Pulmonary artery endothelial cell (primary cell): ENCODE measurements at regions not wholly inside any gene's neighbourhood (a gene's known extent, or its start where the extent isn't known, plus 50 kb on each side); places are given as distances from the start of the nearest gene placed in this dataset.

Source experiments
- DNase-seq: peaks from one replicate; pipeline ENCODE4 v3.0.0-alpha.2; 2011; ENCODE audit warnings: low read depth, low spot score

DNA sequence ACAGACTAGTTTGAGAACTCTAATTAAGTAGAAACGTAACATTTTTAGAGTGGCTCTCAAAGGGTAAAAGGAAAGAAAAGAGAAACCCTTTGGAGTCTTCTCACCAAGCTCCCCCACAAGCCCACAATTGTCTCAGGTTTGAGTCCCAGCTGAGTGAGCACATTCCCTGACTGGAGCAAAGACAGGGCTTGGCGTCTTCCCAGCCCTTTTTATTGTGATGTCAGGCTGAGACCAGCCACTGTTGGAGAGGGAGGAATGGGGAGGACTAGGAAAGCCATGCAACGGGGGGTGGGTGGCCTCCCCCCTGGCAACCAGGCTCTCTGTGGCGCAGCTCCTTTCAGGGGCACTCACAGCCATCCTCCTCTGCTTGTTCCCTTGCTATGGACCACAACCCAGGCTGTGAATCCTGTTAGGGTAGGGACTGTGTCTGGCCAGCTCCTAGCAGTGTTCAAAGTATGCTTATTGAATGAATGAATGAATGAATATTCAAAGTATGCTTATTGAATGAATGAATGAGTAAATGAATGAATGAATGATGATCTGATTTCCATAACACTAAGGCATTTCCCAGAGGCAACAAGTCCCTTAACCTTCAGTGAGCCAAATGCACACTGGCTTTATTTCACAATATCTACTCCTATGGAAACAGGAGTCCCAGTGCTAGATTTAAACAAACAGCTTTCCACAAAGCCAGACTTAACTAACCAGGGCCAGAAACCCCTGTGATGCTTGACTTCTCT, 413.3 kb downstream of the MID1IP1 start:
- no peak for DNase-seq

DNA sequence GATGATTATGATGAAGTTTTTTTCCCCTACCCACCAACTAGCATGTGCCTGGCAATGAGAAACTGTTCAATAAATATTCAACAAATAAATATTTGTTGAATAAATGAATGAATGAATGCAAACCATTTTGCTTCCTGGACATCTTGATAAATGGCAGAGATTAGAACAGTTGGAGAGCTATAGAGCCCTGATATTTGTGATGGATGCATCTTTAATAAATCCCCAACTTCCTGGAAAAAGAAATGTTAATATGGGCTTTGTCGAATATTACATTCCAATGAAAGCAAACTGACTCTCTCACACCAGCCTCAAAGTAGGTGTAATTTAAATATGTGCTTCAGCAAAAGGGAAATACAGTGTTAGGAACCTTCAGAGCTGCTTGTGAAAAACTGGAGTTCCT, 419.7 kb downstream of the MID1IP1 start:
- DNase-seq: no peak

- DNase-seq: no peak
Measured at GRCh38 chrX:39222346-39223113, 421.3 kb downstream of the MID1IP1 start.

DNA sequence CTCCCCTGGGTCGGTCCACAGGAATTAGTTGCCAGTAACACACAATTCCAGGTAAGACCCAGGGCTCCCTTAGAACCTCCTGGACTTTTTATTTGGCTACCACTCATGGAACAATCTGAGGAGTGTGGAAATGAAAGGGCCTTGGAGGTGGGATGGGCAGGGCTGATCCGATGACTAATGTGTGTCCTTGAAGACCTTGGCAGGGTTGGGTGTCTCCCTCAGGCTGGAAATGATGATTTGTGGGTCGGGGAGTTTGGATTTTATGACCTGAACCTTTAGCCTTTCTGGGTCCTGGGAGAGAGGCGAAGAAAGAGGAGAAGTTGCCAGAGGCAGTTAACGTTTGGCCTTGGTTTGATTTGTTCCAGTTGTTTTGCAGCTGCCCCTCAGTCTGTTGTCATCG, 425.0 kb downstream of the MID1IP1 start:
- no peak for DNase-seq

GRCh38 chrX:39227371-39227770, 426.1 kb downstream of the MID1IP1 start:
- DNase-seq: no peak

DNA sequence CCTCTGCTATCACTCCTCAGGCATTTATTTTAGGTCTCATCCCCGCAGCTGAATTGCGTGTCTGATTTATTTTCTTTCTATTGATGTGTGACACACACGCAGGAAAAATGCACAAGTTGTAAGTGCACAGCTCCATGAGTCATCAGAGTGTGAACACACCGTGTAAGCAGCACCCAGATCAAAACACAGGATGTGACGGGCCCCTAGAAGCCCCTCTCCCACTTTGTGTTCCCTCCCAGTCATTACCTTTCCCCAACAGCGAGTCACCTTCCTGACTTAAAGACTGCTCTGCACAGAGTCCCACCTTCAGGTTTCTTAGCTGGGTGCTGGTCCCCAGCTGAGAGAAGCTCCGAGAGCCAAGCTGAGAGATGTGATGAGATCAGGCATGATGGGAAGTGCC, 436.7 kb downstream of the MID1IP1 start:
- DNase-seq: no peak

- DNase-seq: no peak
Measured at GRCh38 chrX:39242187-39242586, 440.9 kb downstream of the MID1IP1 start.

DNA sequence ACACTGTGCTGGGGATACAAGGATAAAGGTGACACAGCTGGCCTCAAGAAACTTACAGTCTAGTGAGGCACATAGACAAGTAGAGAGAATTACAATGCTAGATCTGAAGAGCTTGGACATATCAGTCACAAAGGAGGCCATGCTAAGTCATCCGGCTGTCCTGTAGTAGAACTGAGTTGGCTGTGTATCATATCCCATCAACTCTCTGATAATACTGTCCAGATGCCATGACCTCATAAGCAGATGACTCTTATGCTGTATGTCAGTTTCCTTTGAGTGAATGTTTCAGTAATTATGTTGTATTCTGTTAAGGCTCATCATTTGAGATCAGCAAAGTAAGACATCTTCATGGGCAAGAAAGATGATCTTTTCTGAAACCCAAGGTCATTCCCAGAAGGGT, 442.9 kb downstream of the MID1IP1 start:
- DNase-seq: no peak

DNA sequence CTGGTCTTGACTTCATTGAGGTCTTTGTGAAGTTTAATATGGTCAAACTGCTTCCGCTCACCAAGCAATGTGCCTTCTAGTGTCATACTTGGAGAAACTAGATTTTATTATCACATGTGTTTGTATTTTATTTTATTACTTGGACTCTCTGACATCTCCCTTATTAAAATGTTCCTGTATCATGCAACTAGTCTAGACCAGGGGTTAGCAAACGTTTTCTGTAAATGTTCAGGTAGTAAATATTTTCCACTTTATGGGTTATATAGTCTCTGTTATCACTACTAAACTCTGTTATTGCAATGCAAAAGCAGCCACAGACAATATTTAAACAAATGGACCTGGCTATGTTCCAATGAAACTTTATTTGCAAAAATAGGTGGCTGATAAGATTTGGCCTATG, 443.8 kb downstream of the MID1IP1 start:
- no peak for DNase-seq

DNA sequence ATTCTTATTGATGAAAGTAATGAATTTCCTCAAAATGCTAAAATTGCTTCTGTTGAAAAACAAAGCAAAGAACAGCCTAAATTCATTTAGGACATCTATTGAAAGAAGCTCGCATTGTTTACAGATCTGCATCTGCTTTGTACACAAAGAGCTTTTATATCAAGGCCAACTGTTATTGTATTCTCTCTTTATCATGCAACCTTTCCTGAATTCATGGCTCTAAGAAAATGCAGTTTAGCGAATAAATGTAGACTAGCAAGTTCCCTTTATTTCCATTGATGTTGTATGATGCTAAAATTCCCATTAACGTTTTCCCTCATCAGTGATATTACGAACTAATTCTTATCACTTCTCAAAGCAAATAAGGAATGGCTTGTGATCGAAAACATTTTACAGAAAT, 446.3 kb downstream of the MID1IP1 start:
- no peak for DNase-seq

DNA sequence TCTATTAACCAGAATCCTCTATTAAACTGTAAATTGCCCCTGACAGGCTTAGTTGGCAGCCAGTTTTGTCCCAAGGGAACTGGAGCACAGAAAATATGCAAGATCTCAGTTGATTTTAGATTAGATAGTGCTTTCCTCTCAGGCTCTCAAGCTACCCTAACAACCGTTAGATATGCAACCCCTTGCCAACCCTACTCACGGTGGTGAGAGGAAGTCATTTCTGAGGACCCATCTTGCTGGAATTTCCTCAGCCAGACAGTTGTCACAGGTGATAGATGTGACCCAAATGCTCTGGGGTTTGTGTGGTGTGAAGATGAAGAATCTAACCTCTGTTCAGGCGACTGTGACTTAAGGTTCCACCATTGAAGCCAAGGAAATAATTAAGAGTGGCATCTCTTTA, 447.1 kb downstream of the MID1IP1 start:
- DNase-seq: no peak

DNA sequence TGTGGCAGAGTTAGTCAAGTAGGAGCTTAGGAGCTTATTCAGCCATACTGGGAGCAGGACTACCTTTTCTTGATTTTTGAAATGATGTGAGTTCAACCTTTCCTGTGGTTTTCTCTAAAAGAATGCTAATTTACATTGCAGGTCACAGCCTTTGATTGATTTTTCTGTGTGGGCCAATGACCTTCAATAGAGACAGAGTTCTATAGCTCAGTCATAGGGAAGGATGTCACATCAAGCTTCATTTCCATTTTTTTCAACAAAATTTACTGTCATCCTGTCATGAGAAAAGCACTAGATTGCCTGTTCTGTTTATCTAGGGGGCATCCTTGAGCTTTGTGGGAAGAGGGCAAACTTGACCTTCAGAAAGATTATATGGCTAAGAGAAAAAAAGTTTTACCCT, 448.7 kb downstream of the MID1IP1 start:
- DNase-seq: no peak

- DNase-seq: no peak
Measured at GRCh38 chrX:39251995-39252394, 450.7 kb downstream of the MID1IP1 start.

- no peak for DNase-seq
Measured at GRCh38 chrX:39253551-39253950, 452.3 kb downstream of the MID1IP1 start.

DNA sequence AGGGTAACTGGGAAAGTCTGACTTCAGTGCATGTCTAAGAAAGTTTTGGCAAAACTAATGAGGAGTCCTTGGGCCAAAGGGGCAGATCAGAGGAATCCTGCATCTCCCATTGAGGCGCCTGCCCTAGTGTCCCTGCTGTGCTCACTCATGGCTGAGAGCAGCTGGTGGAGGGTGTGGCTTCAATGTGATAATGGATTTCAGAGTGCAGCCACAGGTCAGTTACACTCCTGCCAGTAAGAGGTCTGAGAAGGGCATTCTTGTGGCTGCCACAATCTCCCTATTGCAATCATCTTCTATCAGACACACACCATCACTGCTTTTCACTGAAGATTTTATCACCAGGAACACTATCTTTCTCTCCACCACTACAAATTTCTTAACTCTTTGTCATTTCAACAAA, 457.1 kb downstream of the MID1IP1 start:
- no peak for DNase-seq

DNA sequence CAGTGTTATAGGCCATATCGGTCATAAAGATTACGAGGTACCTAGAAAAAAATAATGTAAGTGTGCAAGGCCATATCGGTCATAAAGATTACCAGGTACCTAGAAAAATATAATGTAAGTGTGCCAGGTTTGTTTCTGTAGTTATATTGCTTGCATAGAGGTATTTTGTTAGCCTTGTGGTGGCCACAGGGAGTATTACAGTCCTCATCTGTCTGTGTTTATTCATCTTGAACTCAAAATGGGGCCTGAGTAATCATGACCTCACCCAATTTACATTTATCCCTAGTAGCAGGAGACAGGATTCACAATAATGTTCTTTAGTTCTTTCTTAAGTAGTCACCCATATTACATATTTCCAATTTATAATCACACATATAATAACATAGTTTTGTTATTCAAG, 459.7 kb downstream of the MID1IP1 start:
- no peak for DNase-seq

DNA sequence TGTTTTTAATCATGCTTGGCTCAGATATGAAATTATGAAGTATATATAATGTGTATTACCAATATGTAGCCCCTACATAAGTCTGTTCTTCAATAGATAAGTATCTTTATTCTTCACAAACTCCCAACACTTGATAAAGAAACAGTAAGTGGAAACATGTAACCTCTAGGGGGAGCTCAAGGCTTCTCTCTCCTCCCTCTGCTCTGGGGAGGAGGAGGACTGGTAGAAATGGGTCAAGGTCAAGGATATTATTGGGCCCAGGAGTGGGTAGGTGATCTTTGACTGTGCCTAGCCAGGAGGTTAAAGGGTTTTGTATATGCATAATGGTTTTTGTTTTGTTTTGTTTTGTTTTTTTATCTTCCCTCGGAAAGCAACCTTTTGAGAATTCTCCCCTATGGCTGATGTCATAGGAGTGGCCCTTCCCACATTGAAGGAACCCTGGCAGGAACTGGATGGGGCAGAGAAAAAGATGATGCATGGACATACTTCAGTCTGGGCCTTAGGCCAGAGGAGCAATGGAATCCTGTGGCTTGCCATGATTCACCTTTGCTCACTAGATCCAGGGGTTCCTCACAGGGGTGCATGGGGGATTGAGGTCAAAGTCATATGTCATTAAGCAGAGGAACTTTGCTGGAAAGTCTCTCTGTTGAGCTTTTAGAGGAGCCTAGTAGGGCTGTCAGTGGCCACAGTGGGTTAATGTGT, 460.3 kb downstream of the MID1IP1 start:
- DNase-seq: peak; percentile 3

DNA sequence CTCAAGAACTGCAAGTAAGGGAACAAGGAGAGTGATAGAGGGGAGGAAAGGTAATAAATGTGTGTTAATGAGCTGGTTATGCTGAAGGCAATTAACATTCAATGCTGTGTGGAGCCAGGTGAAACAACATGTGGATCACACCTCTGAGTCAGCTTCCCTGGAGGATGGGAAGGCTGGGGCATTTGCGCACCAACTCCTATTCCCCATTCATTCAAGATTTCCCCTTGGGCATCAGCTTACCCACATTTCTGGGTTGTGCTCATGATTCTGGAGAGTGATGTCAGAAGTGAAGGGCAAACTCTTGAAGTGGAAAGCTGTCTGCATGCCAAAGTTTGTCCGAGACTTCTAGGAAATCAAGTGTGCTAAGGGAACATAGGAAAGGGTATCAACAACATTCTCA, 461.4 kb downstream of the MID1IP1 start:
- DNase-seq: no peak

GRCh38 chrX:39264023-39264422, 462.8 kb downstream of the MID1IP1 start:
- DNase-seq: no peak

GRCh38 chrX:39267176-39267575, 465.9 kb downstream of the MID1IP1 start:
- no peak for DNase-seq

DNA sequence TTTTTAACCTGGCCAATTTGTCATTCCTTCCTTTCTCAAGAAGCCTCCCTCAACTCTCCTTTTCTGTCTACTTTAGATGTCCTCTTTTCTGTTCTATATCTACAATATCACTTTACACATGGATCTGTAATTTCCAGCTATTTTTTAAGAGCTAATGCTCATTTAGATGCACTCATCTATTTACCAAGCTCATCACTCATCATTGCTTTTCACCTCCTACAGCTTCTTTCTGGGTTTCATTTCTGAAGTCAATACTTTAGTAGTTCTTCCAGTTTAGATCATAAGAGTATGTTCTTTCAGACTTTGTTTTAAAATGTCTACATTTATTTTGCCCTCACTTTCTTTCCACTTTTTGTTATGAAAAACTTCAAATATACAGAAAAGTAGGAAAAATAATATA, 466.9 kb downstream of the MID1IP1 start:
- DNase-seq: no peak

- DNase-seq: no peak
Measured at GRCh38 chrX:39275500-39276068, 474.3 kb downstream of the MID1IP1 start.
